Astrocyte (in vitro differentiated cells and primary cell): ENCODE measurements at regions not wholly inside any gene's neighbourhood (a gene's known extent, or its start where the extent isn't known, plus 50 kb on each side); places are given as distances from the start of the nearest gene placed in this dataset.

Source experiments
- DNase-seq: peaks from one replicate; pipeline ENCODE4 v3.0.0-alpha.2; 2010; ENCODE audit warnings: low read depth
- FAIRE-seq: peaks from 2 replicates; lab custom pipeline; 2011; peaks lifted over from hg19 to GRCh38; lab: Jason Lieb, UNC
- H2AFZ ChIP-seq: 2 replicates; pipeline ENCODE4 v1.6.0; 2012; ENCODE audit warnings: low read depth, low read length, inconsistent platforms
- H3K27ac ChIP-seq: 2 replicates; pipeline ENCODE4 v1.5.1; 2011; ENCODE audit warnings: low read depth, low read length, inconsistent platforms
- H3K27me3 ChIP-seq: 2 replicates; pipeline ENCODE4 v1.6.0; 2011; ENCODE audit warnings: low read length, inconsistent platforms; ENCODE audit not compliant: insufficient read depth
- H3K36me3 ChIP-seq: 2 replicates; pipeline ENCODE4 v1.5.1; 2011; ENCODE audit warnings: low read length, inconsistent platforms; ENCODE audit not compliant: insufficient read depth
- H3K4me1 ChIP-seq: 2 replicates; pipeline ENCODE4 v1.5.1; 2011; ENCODE audit warnings: low read length, inconsistent platforms; ENCODE audit not compliant: insufficient read depth
- H3K4me2 ChIP-seq: 2 replicates; pipeline ENCODE4 v1.6.0; 2012; ENCODE audit warnings: low read length, inconsistent platforms
- H3K4me3 ChIP-seq: 2 replicates; pipeline ENCODE4 v1.5.1; 2011; ENCODE audit warnings: low read depth, mild to moderate bottlenecking, low read length, inconsistent platforms; ENCODE audit not compliant: insufficient read depth
- H3K79me2 ChIP-seq: 2 replicates; pipeline ENCODE4 v1.6.0; 2012; ENCODE audit warnings: mild to moderate bottlenecking, low read length, inconsistent platforms; ENCODE audit not compliant: insufficient read depth
- H3K9ac ChIP-seq: 2 replicates; pipeline ENCODE4 v1.6.0; 2012; ENCODE audit warnings: mild to moderate bottlenecking, low read length, inconsistent platforms
- H3K9me3 ChIP-seq: 2 replicates; pipeline ENCODE4 v1.5.1; 2012; ENCODE audit warnings: low read depth, mild to moderate bottlenecking, low read length, inconsistent platforms; ENCODE audit not compliant: insufficient read depth
- H4K20me1 ChIP-seq: 2 replicates; pipeline ENCODE4 v1.6.0; 2012; ENCODE audit warnings: low read length, inconsistent platforms; ENCODE audit not compliant: insufficient read depth
- H3K27ac Mint-ChIP-seq: one replicate; pipeline ENCODE4 v1.8.0; 2021; ENCODE audit warnings: mild to moderate bottlenecking, mixed read lengths; ENCODE audit not compliant: unreplicated experiment
- H3K27me3 Mint-ChIP-seq: one replicate; pipeline ENCODE4 v1.8.0; 2021; ENCODE audit warnings: low read depth, mixed read lengths; ENCODE audit not compliant: unreplicated experiment
- H3K36me3 Mint-ChIP-seq: one replicate; pipeline ENCODE4 v1.8.0; 2021; ENCODE audit warnings: low read depth, mixed read lengths; ENCODE audit not compliant: unreplicated experiment
- H3K4me1 Mint-ChIP-seq: one replicate; pipeline ENCODE4 v1.8.0; 2021; ENCODE audit warnings: low read depth, mixed read lengths; ENCODE audit not compliant: unreplicated experiment
- H3K4me3 Mint-ChIP-seq: one replicate; pipeline ENCODE4 v1.8.0; 2021; ENCODE audit warnings: mild to moderate bottlenecking, moderate library complexity, mixed read lengths; ENCODE audit not compliant: unreplicated experiment
- H3K9me3 Mint-ChIP-seq: one replicate; pipeline ENCODE4 v1.8.0; 2021; ENCODE audit warnings: mild to moderate bottlenecking, mixed read lengths; ENCODE audit not compliant: unreplicated experiment
- EZH2 ChIP-seq: IDR thresholded peaks from 2 replicates; pipeline ENCODE4 v1.6.1; 2012; ENCODE audit warnings: mild to moderate bottlenecking, low read length, inconsistent platforms; ENCODE audit not compliant: insufficient read depth
- TF ChIP-seq, protein P1 (sequence below): IDR thresholded peaks from 2 replicates; pipeline ENCODE4 v1.5.1; 2011; ENCODE audit warnings: low read depth, mild to moderate bottlenecking, inconsistent platforms, low read length, moderate library complexity; ENCODE audit not compliant: insufficient read depth

DNA sequence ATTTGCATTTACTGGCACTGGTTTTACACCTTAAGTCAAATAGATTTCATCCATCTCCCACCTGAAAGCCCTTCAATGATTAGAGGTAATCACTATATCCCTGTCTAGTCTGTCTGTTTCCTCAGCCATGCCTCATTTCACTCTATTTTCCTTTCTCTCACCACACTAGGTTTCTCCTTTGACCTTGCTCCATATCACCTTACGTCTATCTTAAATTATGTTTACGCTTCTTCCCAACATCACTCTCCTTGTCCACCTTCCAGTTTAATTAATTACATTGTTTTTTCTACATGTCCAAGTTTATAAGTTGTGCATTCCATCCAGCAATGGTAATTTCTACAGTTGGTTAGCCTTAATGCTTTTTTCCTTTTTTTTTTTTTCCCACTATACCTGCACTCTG lies 396.7 kb upstream of the PDZRN3 start:
- Histone ChIP-seq H3K36me3 (no peaks in the 10 kb centered on the region), H3K4me2 (no peak overlapping the region), H3K9ac (no peak overlapping the region), H3K4me3 (no peak overlapping the region), H2AFZ (no peak overlapping the region), H3K79me2 (no peaks in the 10 kb centered on the region), H3K27ac (no peak overlapping the region), H3K9me3 (no peaks in the 10 kb centered on the region), H4K20me1 (no peaks in the 10 kb centered on the region), H3K27me3 (no peaks in the 10 kb centered on the region), H3K4me1 (no peaks in the 10 kb centered on the region)
- no peaks in the 10 kb centered on the region for H3K4me1 Mint-ChIP-seq
- H3K36me3 Mint-ChIP-seq: no peaks in the 10 kb centered on the region
- H3K9me3 Mint-ChIP-seq: no peaks in the 10 kb centered on the region
- no peak overlapping the region for H3K27ac Mint-ChIP-seq
- no peak overlapping the region for H3K4me3 Mint-ChIP-seq
- H3K27me3 Mint-ChIP-seq: no peaks in the 10 kb centered on the region
- no peak for TF ChIP-seq EZH2
- TF ChIP-seq, protein P1, sequence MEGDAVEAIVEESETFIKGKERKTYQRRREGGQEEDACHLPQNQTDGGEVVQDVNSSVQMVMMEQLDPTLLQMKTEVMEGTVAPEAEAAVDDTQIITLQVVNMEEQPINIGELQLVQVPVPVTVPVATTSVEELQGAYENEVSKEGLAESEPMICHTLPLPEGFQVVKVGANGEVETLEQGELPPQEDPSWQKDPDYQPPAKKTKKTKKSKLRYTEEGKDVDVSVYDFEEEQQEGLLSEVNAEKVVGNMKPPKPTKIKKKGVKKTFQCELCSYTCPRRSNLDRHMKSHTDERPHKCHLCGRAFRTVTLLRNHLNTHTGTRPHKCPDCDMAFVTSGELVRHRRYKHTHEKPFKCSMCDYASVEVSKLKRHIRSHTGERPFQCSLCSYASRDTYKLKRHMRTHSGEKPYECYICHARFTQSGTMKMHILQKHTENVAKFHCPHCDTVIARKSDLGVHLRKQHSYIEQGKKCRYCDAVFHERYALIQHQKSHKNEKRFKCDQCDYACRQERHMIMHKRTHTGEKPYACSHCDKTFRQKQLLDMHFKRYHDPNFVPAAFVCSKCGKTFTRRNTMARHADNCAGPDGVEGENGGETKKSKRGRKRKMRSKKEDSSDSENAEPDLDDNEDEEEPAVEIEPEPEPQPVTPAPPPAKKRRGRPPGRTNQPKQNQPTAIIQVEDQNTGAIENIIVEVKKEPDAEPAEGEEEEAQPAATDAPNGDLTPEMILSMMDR: no peak
- no peak for FAIRE-seq
- no peak for DNase-seq

DNA sequence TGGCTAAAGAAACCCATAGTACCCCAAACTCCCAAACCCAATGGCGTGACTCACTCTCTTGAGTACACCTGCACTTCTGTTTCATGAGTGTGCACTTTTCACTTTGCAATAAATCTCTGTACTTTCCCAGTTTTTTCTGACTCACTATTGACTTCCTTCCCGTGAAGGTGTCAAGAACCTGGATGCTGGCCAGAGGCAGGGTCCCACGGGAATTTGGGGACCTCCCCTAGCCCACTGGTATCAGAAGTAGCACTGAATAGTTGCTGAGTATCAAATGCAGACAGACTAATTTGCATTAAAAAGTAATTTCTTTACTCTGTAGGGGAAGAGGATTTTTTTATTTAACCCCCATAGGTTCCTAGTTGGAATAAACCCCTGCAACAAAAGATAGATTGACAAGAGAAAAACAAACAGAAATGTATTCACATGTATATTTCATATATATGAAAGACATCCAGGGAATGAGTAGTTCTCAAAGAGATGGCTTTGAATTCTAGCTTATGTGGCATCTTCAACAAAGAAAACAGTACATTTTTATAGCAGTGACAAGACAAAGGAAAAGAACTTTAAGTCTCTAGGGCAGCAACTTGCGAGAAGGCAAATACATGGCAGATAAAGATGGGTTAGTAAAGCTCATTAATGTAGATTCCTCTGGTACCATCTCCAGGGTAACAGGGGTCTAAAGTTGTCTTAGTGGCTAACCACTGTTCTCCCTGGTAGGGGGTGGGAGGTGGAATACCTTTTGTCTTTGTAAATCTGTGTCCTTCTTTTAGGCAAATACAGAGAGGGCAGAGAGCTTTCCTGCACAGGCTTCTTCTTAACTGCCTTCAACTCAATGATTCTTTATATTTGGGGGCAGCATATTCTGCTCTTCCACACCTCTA lies 385.5 kb upstream of the PDZRN3 start:
- no peak overlapping the region for H3K4me2 ChIP-seq
- no peak overlapping the region for H3K9ac ChIP-seq
- no peaks in the 10 kb centered on the region for H4K20me1 ChIP-seq
- Mint-ChIP-seq H3K27me3 (no peaks in the 10 kb centered on the region), H3K9me3 (no peaks in the 10 kb centered on the region), H3K36me3 (no peaks in the 10 kb centered on the region), H3K4me1 (peaks cover 2% of the 10 kb centered on the region), H3K4me3 (no peak overlapping the region), H3K27ac (no peak overlapping the region)
- no peak overlapping the region for H3K27ac ChIP-seq
- TF ChIP-seq EZH2: no peak
- TF ChIP-seq, protein P1: no peak
- no peaks in the 10 kb centered on the region for H3K79me2 ChIP-seq
- no peaks in the 10 kb centered on the region for H3K4me1 ChIP-seq
- no peaks in the 10 kb centered on the region for H3K36me3 ChIP-seq
- H3K27me3 ChIP-seq: no peaks in the 10 kb centered on the region
- H2AFZ ChIP-seq: no peak overlapping the region
- FAIRE-seq: no peak
- H3K9me3 ChIP-seq: no peaks in the 10 kb centered on the region
- DNase-seq: no peak
- no peak overlapping the region for H3K4me3 ChIP-seq

DNA sequence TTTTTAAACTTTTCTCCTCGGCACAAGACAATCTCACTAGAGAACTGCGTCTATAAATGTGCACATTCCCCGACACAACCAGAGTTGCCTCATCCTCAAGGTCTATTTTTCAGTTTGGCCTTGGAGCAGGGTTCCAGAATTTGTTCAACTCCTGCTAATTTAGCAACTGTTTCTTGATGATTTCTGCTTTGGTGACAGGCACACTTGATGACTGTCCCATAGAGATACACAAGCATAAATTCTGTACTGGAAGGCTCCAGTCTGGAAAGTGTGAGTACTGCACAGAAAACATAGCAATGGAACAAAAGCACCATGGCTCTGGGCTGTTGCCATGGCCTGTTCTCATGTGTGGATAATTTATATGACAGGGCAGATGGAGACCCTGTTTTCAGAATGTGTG lies 379.6 kb upstream of the PDZRN3 start:
- Mint-ChIP-seq H3K4me1 (no peaks in the 10 kb centered on the region), H3K27me3 (peaks cover 2% of the 10 kb centered on the region), H3K27ac (no peak overlapping the region), H3K9me3 (no peaks in the 10 kb centered on the region), H3K36me3 (no peaks in the 10 kb centered on the region), H3K4me3 (no peak overlapping the region)
- H4K20me1 ChIP-seq: no peaks in the 10 kb centered on the region
- no peaks in the 10 kb centered on the region for H3K79me2 ChIP-seq
- H3K4me2 ChIP-seq: no peak overlapping the region
- no peak overlapping the region for H3K27ac ChIP-seq
- H3K9ac ChIP-seq: no peak overlapping the region
- no peak for FAIRE-seq
- H3K4me3 ChIP-seq: no peak overlapping the region
- H3K4me1 ChIP-seq: no peaks in the 10 kb centered on the region
- H3K9me3 ChIP-seq: no peaks in the 10 kb centered on the region
- no peak for DNase-seq
- no peaks in the 10 kb centered on the region for H3K36me3 ChIP-seq
- TF ChIP-seq EZH2: no peak
- TF ChIP-seq, protein P1: no peak
- no peak overlapping the region for H2AFZ ChIP-seq
- H3K27me3 ChIP-seq: no peaks in the 10 kb centered on the region
